ENCODE measurements at regions not wholly inside any gene's neighbourhood (a gene's known extent, or its start where the extent isn't known, plus 50 kb on each side); places are given as distances from the start of the nearest gene placed in this dataset.

DNA sequence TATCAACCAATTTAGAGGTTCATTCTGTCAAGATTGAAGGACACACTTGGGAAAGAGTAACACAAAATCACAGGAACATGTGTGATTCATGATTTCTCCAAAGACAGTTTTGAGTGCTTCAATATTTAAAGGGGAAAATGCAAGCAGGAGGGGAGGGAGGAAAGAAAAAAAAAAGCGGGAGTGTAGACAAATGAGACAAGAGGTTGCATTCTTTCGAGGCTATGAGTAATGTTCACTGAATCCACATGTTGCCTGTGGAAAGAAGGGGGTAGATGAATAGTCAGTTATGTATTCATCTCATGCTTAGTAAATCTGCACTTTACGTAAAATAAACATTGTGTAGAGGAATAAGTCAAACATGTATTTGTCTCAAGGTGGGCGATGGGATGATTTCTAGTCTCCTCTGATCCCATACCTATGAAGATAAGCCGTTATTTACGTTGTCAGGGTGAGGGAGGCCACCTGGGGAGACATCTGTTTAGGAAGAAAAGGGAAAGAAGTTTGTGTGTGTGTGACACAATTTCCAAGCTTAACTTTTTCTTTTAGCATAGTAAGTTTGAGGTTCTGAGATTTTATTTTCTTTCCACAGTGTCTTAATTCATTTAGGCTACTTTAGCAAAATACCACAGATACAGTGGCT lies 211.0 kb upstream of the ZC3H15 start:
- TF ChIP-seq CTCF (IDR thresholded peaks at IDR 0.05) (no peak), POLR2A (IDR thresholded peaks at IDR 0.05) (no peak)
